NCI-H774 (cell line): ENCODE measurements at regions not wholly inside any gene's neighbourhood (a gene's known extent, or its start where the extent isn't known, plus 50 kb on each side); places are given as distances from the start of the nearest gene placed in this dataset.
A peak's percentile ranks its signal among the peaks of the same experiment; 100 is the strongest.

Experiments used
- DNase-seq: peaks from one replicate; lab custom pipeline; 2025; lab: John Stamatoyannopoulos, UW

DNA sequence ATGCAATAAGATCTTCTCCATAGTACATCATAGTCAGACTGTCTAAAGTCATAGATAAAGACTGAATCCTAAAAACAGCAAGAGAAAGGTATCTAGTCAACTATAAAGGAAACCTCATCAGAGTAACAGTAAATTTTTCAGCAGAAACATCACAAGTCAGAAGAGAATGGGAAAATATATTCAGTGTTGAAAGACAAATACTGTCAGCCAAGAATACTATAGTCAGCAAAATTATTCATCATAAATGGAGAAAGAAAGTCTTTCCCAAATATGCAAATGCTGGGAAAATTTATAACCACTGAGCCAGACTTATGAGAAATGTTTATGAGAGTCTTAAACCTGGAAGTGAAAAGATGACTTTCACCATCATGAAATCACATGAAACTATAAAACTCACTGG is 136.7 kb downstream of the KDR start:
- DNase-seq, result no peak

DNA sequence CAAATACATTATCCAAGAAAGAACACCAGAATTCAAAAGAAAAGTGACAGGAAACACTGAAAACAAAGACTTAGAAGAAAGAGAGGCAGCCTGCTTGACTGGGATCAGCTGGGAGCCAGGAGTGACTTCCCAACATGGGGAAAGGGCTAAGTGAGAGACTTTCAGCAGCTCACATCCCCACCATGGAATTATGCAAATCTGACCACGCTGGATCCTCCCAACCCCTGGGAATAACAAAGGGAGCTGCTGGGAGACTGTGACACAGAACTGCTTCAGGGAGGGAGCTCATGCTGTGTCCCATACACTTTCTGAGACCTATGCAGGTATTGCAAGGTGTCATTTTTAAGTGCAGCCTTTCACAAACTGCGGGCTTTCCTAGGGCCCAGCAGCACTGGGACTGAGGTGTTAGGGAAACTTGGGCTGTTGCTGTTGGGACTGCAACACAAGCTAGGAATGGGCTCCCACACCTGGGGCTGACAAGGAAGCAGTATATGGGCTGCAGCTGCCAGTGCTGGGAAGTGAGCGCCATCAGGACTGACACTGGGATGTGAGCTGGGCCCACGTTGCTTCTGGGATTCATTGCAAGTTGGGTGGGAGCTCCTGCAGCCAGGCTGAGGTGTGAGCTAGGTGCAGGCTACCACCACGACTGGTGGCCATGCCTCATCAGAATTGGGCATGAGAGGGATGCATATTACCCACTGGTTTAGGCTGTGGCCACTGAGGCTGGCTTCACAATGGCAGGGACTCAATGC is 139.1 kb downstream of the KDR start:
- DNase-seq, result no peak

DNA sequence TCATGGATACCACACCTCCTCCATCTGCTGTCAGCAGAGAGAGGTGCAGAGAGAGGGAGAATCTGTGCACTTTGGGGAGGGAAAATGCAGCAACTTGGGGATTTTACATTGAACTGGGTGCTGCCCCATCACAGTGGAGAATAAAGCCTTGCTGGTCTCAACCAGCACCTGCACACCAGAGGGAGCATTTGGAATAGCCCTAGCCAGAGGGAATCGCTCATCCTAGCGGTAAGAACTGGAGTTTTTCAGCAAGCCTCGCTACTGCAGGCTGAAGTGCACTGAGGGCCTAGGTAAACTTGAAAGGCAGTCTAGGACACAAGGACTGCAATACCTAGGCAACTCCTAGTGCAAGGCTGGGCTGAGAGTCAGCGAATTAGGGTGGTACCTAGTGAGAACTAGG is 148.7 kb downstream of the KDR start:
- DNase-seq, result no peak

DNA sequence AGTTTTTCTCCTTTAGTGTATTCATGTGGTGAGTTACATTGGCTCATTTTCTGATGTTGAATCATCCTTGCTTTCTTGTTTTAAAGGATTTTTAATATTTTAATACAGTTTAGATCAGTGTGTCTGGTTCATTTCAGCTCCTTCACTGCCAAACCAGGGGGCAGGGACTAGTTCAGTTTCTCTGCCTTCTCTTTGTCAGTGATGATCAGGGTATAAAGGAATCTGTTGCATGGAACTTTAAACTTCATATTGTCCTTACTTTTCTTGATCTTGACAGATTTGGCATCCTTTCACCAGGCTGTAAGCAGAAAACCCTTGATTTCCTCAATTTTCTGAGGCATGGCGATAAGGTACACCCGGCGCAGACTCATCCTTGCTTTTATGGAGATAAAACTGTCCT is 149.4 kb downstream of the KDR start:
- no peak for DNase-seq

DNA sequence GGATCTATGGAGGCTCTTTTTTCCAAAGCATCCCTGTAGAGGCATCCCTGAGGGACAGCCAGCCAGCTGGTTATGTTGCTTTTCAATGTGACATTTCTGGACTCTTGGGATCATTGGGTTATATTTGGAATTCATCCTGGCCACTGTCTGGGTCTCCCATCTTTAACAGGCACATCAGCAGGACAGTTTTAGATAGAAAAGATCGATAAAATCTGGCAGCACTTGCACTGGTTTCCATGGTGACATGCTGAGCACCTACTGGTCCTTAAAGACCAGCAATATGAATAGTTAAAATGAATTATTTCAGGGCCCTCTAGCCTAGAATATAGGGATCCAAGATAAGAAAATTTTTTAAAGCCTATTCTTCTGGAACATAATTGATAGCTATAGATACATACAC is 151.6 kb downstream of the KDR start:
- DNase-seq, result no peak

DNA sequence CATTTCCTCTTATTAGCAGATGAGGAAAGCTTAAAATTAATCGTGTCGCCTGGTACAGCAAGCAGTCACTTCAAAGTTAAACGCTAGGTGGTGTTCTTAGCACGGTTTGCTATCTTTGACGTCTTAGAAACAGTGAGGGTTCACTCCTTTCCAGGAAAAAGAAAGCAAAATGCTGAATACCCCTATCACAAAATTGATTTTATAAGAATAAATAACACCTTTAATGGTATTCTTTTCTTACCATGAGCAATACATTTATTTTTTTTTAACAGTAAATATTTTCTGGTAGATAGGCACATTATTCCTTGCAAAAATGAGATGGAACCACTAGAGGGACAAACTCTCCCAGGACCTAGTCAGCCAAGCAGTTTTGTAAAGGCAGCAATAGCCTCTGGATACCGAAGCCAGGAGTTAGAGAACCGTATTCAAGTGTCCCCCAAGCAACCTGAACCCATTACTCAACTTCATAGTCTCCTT is 153.9 kb downstream of the KDR start:
- peak; percentile 40 for DNase-seq

DNA sequence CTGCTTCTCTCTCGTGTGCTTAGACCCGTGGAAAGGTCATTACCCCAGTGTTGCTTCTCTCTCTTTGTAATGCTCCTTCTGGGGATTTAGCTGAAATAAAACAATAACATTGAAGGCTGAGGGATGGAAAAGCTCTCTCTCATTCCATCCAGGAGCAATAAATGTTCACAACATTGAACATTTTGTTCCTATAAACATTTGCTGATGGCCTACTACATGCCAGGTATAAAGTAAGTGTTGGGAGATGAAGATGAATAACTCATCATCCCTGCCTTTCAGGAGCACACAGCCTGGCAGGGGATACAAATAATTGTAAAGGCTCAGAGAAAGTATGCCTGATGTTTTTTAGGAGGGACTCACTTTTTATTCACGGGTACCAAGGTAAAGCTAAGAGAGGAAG is 158.1 kb downstream of the KDR start:
- DNase-seq, result no peak

DNA sequence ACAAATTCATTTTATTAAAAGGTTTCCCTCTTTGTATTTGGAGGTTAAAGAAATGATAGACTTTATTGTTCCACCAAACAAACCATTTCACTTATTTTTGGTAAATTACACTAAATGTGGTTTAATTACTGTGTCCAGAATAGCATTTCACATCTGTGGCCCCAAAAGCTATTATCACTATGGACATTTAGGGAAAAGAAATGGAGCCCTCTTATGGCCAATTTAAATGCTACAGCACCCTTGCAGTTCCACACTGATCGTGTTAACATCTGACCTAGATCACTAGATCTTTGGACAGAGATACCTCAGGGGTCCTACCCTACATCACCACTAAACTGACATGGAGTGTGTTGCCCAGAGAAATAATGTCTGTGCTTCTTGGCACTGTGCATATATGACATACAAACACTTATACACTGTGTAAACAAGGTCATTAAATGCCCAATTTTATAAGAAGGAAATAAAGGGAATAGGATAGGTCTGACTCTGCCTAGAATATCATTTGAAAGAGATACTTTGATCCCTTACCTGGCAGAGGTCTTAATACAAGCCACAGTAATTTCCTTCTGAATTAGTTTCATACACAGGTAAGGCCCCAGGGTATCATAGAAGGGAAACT is 163.9 kb downstream of the KDR start:
- DNase-seq, result peak; percentile 51

DNA sequence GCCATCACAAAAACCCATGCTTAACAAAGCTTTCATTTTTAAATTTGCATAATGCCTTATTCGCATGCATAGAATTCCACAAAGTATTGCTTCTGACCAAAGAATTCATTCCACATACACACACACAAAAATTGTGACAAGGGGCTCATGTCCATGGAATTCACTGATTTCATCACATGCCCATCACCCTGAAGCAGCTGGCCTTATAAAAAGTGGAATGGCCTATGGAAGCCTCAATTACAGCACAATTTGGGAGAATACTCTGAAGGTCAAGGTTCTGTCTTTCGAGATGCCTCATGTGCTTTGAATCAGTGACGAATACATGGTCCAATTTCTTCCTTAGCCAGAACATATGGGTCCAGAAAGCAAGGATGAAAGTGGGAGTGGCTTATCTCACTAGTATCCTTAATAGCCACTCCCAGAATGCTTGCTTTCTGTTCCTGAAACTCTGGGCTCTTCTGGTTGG is 165.7 kb downstream of the KDR start:
- no peak for DNase-seq

DNA sequence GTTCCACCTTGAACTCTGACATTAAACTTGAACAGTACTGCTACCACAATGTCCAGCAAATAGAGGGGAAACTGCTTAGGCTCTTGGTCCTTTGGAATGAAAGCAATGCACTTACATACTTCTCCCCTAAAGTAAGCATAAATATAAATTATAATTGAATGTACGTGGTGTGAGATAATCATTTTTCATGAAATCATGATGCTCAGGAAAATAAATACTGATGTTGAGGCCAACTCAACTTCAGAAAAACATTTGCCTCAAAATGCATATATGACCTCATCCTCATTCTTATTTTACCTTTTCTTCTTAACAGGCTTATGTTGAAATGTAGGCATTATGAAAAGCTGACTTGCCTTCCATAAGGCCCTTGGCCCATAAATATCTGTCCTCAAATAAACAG is 166.3 kb downstream of the KDR start:
- DNase-seq, result no peak

DNA sequence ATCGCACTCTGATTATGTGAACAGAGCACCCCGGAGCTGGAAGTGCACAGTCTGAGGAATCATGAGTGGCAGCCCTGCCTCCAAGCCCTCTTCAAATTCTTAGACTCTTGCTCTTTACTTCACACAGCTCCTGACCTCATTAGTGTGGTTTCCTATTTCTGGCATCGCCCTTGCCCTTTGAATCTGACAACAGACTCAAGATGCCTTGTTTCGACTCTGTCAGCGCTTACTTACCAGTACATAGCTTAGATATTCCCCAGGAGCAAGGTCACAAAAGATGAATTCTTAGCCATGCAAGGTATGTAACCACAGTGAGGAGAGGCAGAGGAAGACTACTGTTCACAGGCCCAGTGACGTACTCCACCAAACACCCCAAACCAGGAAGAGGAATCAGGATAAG is 167.2 kb downstream of the KDR start:
- DNase-seq, result no peak

DNA sequence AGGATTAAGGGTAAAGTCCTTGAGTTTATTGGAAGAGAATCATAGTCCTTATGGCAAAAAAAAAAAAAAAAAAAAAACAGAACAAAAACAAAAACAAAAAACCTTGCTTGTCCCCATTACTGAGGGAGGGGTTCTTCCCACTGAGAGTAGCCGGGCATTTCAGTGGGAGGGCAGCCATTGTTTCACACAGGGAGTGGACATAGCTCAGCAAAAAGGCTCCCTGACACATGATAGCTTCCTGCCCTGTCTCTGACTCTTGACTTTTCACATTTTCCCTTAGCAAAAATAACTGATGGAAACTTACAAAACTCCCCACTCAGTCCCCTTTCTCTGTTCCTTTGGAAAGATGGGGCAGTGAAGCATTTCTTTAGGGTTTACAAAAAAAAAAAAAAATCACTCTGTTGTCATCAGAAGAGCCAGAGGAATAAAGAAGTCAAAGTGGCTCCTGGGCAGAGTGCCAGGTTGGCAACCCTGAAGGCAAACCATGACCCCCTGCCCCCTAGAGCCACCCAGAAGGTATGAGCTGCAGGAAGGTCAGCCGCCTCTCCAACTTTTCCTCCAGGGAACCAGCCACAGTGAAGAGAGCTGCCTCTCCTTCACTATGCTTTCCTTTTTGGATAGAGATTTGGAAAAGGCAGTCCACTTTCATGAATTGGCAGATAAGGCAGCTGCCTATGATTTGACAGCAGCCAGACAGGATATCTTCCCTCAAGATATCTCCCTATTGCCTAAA is 170.6 kb downstream of the KDR start:
- no peak for DNase-seq

DNA sequence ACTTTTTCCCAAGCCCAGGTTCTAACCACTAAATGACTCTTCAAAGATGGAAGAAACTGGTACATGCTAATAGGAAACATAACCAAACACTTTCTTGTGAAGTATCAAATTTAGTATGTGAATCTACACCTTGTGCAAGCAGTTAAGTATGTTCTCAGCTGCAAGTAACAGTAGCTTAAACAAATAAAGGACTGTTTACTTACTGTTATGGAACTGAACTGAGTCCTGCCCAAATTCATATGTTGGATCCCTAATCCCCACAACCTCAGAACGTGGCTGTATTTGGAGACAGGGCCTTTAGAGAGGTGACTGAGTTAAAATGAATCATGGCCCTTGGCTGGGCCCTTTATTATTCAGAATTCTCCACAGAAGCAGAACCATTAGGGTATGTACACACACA is 178.7 kb downstream of the KDR start:
- DNase-seq, result peak; percentile 58

DNA sequence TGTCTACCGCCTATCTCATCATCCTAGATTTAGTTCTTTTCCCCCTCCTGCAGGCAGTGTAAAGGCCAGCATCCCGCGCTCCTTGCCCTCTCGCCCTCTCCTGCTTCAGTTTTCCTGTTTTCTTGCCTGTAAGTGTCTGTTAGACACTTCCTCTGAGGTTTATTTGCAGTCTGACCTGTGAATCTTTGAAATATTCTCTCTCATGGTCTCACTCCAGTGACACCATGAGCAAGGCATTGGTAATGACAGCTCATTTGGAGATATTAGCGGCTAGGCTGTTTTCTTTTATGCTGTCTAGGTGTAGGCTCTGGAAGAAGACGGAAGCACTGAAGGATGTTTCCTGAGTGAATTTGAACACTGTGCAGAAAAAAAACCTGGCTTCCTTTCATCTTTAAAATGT is 179.6 kb downstream of the KDR start:
- no peak for DNase-seq

DNA sequence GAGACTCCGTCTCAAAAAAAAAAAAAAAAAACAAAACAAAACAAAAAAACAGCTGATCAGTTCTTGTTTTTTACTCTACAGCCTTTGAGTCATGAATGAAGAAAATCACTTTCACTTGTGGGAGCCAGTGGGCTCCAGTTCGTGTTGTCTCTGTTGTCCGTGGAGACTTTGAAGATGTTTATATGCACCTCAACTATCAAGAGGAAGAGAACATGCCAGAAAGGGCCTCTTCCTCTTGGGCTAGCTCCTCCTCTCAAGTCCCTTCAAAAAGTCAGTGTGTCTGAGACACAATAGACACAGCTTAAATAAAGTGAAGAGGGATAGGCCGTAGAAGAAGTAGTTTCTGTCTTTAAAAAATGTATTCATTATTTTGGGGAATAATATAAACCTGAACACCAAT is 182.7 kb downstream of the KDR start:
- no peak for DNase-seq

DNA sequence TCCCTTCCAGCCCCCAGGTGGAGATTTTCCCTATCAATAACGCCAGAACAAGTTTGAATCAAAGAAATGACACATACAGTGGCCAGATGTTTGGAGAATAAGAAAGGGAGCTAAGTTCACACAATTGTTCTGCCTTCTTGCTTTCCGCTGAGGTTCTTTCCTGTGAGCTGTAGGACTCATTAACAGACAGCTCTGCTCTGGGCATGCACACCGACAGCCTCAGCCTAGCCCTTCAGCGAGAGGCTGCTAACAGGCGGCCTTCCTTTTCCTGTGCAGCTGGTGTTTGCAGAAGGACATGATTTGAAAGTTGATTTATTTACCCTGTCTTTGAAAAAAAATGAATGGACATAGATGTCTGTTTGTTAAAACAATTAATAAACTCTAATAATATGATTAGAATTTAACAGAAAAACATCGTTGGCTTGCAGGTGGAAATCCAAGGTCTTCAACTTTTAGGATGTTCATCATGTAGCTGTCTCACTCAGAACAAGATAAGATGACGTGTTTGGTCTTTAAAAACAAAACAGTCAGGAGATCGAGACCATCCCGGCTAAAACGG is 183.3 kb downstream of the KDR start:
- DNase-seq, result peak; percentile 28

DNA sequence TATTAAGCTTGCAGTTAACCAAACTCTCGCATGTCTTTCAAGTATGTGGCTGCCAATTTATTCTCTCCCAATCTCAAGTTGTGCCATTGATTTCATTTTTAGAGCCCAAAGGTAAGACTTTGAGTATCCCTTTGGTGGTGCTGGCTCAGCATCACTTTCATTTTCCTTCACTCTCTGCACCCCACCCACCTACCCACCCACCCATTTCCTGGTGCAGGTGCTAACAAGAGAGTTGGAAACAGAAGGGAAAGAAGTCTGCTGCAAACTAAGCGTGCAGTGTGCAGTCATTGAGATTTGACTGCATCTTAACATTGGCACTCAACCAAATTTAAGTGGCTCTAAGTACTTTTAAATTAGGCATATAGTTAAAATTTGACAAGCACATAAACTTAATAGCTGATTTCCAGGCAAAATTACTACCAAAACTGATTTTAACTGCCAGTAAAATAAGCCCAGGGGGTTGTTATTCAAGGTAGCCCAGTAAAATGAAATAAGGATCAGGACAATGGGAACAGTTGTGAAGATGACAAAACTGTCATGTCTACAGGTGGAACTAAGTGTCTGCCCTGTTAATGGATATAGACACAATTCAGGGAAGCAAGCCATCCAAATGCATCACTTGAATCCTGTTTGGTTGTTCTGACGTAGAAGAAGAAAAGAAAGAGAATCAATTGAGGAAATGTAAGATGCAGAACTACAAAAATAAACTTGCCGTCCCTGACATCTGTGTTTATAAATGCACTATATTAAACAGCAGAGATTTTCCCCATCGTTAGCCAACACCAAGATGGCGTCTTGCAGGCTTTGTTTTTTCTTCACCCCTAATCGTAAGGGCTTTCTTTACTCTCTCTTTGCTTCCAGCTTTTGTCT is 184.2 kb downstream of the KDR start:
- DNase-seq, result no peak

DNA sequence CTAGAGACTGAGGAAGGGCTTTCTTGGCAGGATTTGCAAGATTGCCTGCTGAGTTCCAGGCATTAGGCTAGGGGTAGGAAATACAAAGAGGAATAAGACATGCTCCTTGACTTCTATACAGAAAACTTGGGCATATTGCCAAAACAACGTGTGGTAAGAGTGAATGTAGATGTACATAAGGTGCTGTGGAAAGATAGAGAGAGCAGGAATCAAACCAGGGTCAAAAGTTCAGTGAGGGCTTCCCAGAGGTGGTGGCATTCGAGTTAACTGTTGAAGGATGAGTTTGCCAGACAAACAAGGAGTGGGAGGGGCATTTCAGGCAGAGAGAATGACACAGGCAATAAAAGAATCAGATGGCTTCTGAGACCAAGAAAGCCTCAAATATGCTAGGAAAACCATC is 187.9 kb downstream of the KDR start:
- no peak for DNase-seq

DNA sequence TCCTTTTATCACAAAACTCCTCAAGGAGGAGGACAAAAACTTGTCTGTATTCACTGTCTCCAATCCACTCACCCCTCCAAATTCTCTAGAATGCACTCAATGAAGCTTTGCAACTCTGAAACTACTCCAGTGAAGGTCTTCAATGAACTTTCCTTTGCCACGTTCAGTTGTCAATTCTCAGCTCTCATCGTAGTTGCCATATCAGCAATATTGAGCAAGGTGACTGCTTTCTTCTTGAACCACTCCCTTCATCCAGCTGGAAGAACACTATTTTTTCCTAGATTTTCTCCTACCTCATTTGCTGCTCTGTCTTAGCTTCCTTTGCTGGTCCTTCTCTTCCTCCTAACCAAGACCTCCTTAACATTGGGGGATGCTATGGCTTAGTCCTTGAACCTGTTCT is 191.8 kb downstream of the KDR start:
- DNase-seq, result no peak

DNA sequence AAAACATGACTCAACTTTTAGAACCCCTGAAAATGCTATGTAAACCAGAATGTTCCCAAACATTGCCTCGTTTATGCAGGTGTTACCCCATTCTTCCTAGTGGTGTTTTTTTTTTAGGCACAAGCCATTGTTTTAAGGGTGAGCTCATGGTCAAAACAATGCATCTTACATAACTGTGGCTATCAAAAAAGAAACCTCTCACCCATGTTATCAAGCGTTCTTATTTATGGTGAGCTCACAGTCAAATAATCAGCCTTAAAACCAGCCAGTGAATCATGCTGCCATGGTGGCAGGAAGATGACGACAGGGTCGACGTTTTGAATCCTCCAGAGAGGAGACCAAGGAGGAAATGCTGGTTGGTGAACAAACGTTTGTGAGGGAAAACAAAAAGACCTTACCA is 195.2 kb downstream of the KDR start:
- DNase-seq, result peak; percentile 54

DNA sequence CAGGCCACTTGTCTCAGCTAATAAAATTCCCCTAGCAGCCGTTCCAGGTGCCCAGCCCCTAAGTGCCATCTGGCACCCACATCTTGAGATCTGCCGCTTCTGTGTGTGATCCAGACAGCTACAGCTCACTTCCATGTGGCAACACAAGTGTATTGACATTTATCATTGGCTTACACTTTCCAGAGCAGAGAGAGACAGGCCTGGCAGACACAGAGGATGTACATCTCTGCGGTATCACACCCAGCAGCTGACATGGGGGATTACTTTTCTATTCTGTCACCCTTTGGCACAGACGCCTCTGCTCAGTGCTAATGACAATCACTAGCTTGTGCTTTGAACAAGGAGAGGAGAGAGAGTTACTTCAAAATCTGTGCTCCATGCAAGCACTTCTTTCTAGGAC is 195.9 kb downstream of the KDR start:
- no peak for DNase-seq

DNA sequence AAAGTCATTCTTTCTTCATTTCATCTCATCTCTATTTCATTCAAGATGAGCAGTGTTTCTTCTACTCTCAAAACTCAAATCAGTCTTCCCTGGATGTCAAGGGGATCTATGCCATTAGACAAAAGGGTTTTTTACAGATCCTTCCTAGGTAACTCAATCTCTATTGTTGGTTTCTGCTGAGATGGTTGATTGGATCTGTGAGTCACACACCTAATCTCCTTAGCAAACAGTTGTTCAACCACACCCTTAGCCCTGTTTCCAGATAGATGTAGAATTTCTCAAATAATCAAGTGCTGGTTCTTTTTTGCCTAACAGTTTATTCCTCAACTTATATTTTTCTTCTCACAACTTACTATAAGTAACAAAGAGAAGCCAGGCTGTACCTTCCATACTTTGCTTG is 200.5 kb downstream of the KDR start:
- no peak for DNase-seq
